A549 (cell line): ENCODE measurements at regions not wholly inside any gene's neighbourhood (a gene's known extent, or its start where the extent isn't known, plus 50 kb on each side); places are given as distances from the start of the nearest gene placed in this dataset.

ENCODE experiments used
- ATAC-seq, 2 experiments: fragments of 200-7000 bp in 1 of 2; fragments of >200 bp in 1 of 2; cut with Nextera tagmentation in 1 of 2; cut with Tn5 transposase in 1 of 2; 3 replicates each; pipeline versions ENCODE4 v1.8.0 to v1.9.1; 2018 to 2020; ENCODE audit warnings: mild to moderate bottlenecking in 1 of 2, moderate library complexity in 1 of 2
- CTCF ChIA-PET: fragments of 300-600 bp; sonication (Branson Sonifier 250); formaldehyde crosslinking; extraction: SDS; loops from one replicate; lab custom pipeline; 2021; ENCODE audit warnings: antibody characterized with exemption, inconsistent platforms; lab: Yijun Ruan, JAX
- POLR2A ChIA-PET: fragments of 350-600 bp; formaldehyde crosslinking; extraction: SDS; loops from one replicate; lab custom pipeline; 2021; ENCODE audit warnings: antibody characterized with exemption, inconsistent platforms; lab: Yijun Ruan, JAX
- DNase-seq, 2 experiments: peaks; one replicate each; pipeline versions ENCODE4 v3.0.0 to v3.0.0-alpha.2; 2011 to 2016; ENCODE audit warnings: low read depth in 1 of 2, low spot score in 1 of 2
- FAIRE-seq: peaks from 2 replicates; lab custom pipeline; 2011; peaks lifted over from hg19 to GRCh38; lab: Jason Lieb, UNC
- H3K27ac ChIP-seq, 2 experiments: fragments of >200 bp; sonication (Bioruptor Twin); formaldehyde crosslinking; 3 replicates each; pipeline ENCODE4 v1.5.1; 2016 to 2017
- H3K4me1 ChIP-seq: fragments of >200 bp; sonication (Bioruptor Twin); formaldehyde crosslinking; 3 replicates; pipeline ENCODE4 v1.6.1; 2016
- H3K4me2 ChIP-seq: fragments of >200 bp; sonication (Bioruptor Twin); formaldehyde crosslinking; 3 replicates; pipeline ENCODE4 v1.6.1; 2016
- H3K4me3 ChIP-seq: fragments of >200 bp; sonication (Bioruptor Twin); formaldehyde crosslinking; 3 replicates; pipeline ENCODE4 v1.5.1; 2016
- H3K9me3 ChIP-seq: fragments of >200 bp; sonication (Bioruptor Twin); formaldehyde crosslinking; 3 replicates; pipeline ENCODE4 v1.6.1; 2016
- BHLHE40 ChIP-seq: IDR thresholded peaks from 2 replicates; pipeline ENCODE4 v1.6.1; 2012; ENCODE audit warnings: low read depth, low read length, inconsistent platforms
- CBX8 ChIP-seq: fragments of 200-600 bp; sonication (generic); IDR thresholded peaks from 2 replicates; pipeline ENCODE4 v1.6.1; 2016
- CHD2 ChIP-seq: fragments of 150-350 bp; IDR thresholded peaks from 2 replicates; pipeline ENCODE4 v1.6.1; 2014; ENCODE audit warnings: low read length; ENCODE audit not compliant: partially characterized antibody
- CHD4 ChIP-seq: fragments of 200-600 bp; sonication (generic); IDR thresholded peaks from 2 replicates; pipeline ENCODE4 v1.6.1; 2016; ENCODE audit warnings: antibody characterized with exemption, mild to moderate bottlenecking, borderline replicate concordance
- FOSL2 ChIP-seq, 2 experiments: fragments of 450-650 bp in 1 of 2; fragments of >200 bp in 1 of 2; sonication (Bioruptor Twin) in 1 of 2; formaldehyde crosslinking; IDR thresholded peaks; 2 replicates each; pipeline versions ENCODE4 v1.5.0 to v1.6.1; 2016 to 2020; ENCODE audit warnings: mild to moderate bottlenecking in 1 of 2, moderate library complexity in 1 of 2
- HDAC2 ChIP-seq: fragments of 200-600 bp; sonication (generic); IDR thresholded peaks from 2 replicates; pipeline ENCODE4 v1.6.1; 2016
- HOXB5 ChIP-seq: fragments of 250-450 bp; sonication (Bioruptor Pico); IDR thresholded peaks from 2 replicates; pipeline ENCODE4 v1.5.0; 2020; ENCODE audit warnings: mild to moderate bottlenecking, moderate library complexity
- JUN ChIP-seq, 2 experiments: fragments of >200 bp; sonication (Bioruptor Twin); formaldehyde crosslinking; IDR thresholded peaks; 2 replicates in 1 of 2; 3 replicates in 1 of 2; pipeline ENCODE4 v1.6.1; 2016 to 2017
- JUNB ChIP-seq: fragments of >200 bp; sonication (Bioruptor Twin); formaldehyde crosslinking; IDR thresholded peaks from 2 replicates; pipeline ENCODE4 v1.6.1; 2016
- KDM1A ChIP-seq: fragments of 200-600 bp; sonication (generic); IDR thresholded peaks from 2 replicates; pipeline ENCODE4 v1.6.1; 2016; ENCODE audit warnings: low read depth, mild to moderate bottlenecking
- KDM5A ChIP-seq: fragments of 200-600 bp; sonication (generic); IDR thresholded peaks from 2 replicates; pipeline ENCODE4 v1.6.1; 2016; ENCODE audit warnings: antibody characterized with exemption, mild to moderate bottlenecking
- MAZ ChIP-seq: fragments of 150-350 bp; IDR thresholded peaks from 2 replicates; pipeline ENCODE4 v1.6.1; 2014; ENCODE audit warnings: antibody characterized with exemption, low read depth, low read length, borderline replicate concordance
- NPAS2 ChIP-seq: fragments of 250-450 bp; sonication (Bioruptor Pico); IDR thresholded peaks from 2 replicates; pipeline ENCODE4 v1.8.0; 2022; ENCODE audit warnings: mild to moderate bottlenecking, moderate library complexity, borderline replicate concordance
- NR3C1 ChIP-seq: fragments of >200 bp; sonication (Bioruptor Twin); formaldehyde crosslinking; IDR thresholded peaks from 3 replicates; pipeline ENCODE4 v1.6.1; 2017
- POLR2AphosphoS2 ChIP-seq: conservative IDR thresholded peaks from 2 replicates; pipeline ENCODE4 v1.6.1; 2012; ENCODE audit warnings: low read length, improper control_type of control experiment, inconsistent platforms
- RAD21 ChIP-seq, 2 experiments: fragments of >200 bp in 1 of 2; sonication (Bioruptor Twin) in 1 of 2; formaldehyde crosslinking in 1 of 2; IDR thresholded peaks in 1 of 2; conservative IDR thresholded peaks in 1 of 2; 2 replicates in 1 of 2; 3 replicates in 1 of 2; pipeline ENCODE4 v1.6.1; 2012 to 2018; ENCODE audit warnings: inconsistent platforms in 1 of 2
- RARB ChIP-seq: fragments of 250-450 bp; sonication (Bioruptor Pico); IDR thresholded peaks from 2 replicates; pipeline ENCODE4 v1.8.0; 2021; ENCODE audit warnings: mild to moderate bottlenecking, moderate library complexity
- RCOR1 ChIP-seq: fragments of 150-350 bp; IDR thresholded peaks from 2 replicates; pipeline ENCODE4 v1.6.1; 2014; ENCODE audit warnings: antibody characterized with exemption, low read length, low read depth
- RFX5 ChIP-seq: fragments of 450-650 bp; IDR thresholded peaks from 2 replicates; pipeline ENCODE4 v1.7.1; 2014; ENCODE audit warnings: antibody characterized with exemption, mild to moderate bottlenecking, moderate library complexity
- RNF2 ChIP-seq: fragments of 200-600 bp; sonication (generic); IDR thresholded peaks from 2 replicates; pipeline ENCODE4 v1.6.1; 2016; ENCODE audit warnings: low read depth, mild to moderate bottlenecking, antibody characterized with exemption, moderate library complexity, borderline replicate concordance
- SMC3 ChIP-seq: fragments of >200 bp; sonication (Bioruptor Twin); formaldehyde crosslinking; IDR thresholded peaks from 3 replicates; pipeline ENCODE4 v1.6.1; 2018; ENCODE audit warnings: inconsistent platforms
- SREBF2 ChIP-seq: fragments of 450-650 bp; IDR thresholded peaks from 2 replicates; pipeline ENCODE4 v1.6.1; 2014; ENCODE audit warnings: mild to moderate bottlenecking, moderate library complexity
- ZSCAN20 ChIP-seq: fragments of 250-450 bp; sonication (Bioruptor Pico); IDR thresholded peaks from 2 replicates; pipeline ENCODE4 v1.8.0; 2022; ENCODE audit warnings: mild to moderate bottlenecking, moderate library complexity
- WGBS: methylation state at CpG from one replicate; pipeline ENCODE4 v1.1.6; 2017; ENCODE audit errors: missing lambda C conversion rate; 5-methylcytosine and 5-hydroxymethylcytosine counted together
- TF ChIP-seq, protein P1 (sequence below): IDR thresholded peaks from 2 replicates; pipeline ENCODE4 v1.6.1; 2012
- TF ChIP-seq, protein P2 (sequence below): fragments of >200 bp; sonication (Bioruptor Twin); formaldehyde crosslinking; IDR thresholded peaks from 2 replicates; pipeline ENCODE4 v1.6.1; 2016
- TF ChIP-seq, protein P3 (sequence below): fragments of >200 bp; sonication (Bioruptor Twin); formaldehyde crosslinking; IDR thresholded peaks from 3 replicates; pipeline ENCODE4 v1.5.1; 2016
- TF ChIP-seq, protein P4 (sequence below): fragments of 250-450 bp; sonication (Bioruptor Pico); IDR thresholded peaks from 2 replicates; pipeline ENCODE4 v1.5.0; 2020; ENCODE audit warnings: low read depth, mild to moderate bottlenecking, moderate library complexity
- TF ChIP-seq, protein P5 (sequence below): fragments of 200-600 bp; sonication (generic); IDR thresholded peaks from 2 replicates; pipeline ENCODE4 v1.6.1; 2016; ENCODE audit warnings: antibody characterized with exemption, mild to moderate bottlenecking, moderate library complexity

DNA sequence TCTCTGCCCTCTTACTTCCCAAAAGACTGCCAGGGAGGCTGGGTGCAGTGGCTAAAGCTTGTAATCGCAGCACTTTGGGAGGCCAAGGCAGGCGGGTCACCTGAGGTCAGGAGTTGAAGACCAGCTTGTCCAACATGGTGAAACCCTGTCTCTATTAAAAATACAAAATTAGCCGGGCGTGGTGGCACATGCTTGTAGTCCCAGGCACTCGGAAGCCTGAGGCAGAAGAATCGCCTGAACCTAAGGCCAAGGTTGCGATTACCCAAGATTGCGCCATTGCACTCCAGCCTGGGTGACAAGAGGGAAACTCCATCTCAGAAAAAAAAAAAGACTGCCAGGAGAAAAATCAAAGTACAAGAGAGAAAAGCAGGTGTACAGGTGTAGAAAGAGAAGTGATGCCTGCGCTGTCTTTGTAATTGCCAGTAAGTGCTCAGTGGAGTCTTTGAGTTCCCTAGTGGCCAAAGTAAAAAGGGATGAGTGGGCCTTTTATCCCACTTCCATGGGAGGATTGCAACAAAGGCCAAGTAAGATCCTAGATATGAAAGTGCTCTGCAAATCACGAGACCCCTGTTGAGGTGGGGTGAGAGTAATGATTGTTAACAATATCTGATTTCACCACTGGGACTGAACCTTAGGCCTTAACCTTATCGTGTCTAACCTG lies 94.7 kb upstream of the WNT4 start:
- CTCF ChIA-PET = no interaction called here
- H3K4me3 ChIP-seq = no peak overlapping the region
- TF ChIP-seq HDAC2 = no peak
- TF ChIP-seq RARB (CRISPR knock-in tag) = no peak
- no peak for TF ChIP-seq ZSCAN20 (CRISPR knock-in tag)
- TF ChIP-seq RFX5 = no peak
- TF ChIP-seq, protein P1, sequence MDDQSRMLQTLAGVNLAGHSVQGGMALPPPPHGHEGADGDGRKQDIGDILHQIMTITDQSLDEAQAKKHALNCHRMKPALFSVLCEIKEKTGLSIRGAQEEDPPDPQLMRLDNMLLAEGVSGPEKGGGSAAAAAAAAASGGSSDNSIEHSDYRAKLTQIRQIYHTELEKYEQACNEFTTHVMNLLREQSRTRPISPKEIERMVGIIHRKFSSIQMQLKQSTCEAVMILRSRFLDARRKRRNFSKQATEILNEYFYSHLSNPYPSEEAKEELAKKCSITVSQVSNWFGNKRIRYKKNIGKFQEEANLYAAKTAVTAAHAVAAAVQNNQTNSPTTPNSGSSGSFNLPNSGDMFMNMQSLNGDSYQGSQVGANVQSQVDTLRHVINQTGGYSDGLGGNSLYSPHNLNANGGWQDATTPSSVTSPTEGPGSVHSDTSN = no peak
- TF ChIP-seq JUN (IDR thresholded peaks at IDR 0.05) = no peak
- no peak for TF ChIP-seq CHD4
- no peak for TF ChIP-seq JUNB
- no peak for TF ChIP-seq RCOR1
- no peak for TF ChIP-seq RAD21 (conservative IDR thresholded peaks at IDR 0.05 in 1 of 2, IDR thresholded peaks at IDR 0.05 in 1 of 2)
- TF ChIP-seq NR3C1 = no peak
- TF ChIP-seq, protein P2, sequence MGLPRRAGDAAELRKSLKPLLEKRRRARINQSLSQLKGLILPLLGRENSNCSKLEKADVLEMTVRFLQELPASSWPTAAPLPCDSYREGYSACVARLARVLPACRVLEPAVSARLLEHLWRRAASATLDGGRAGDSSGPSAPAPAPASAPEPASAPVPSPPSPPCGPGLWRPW = no peak
- no peak for TF ChIP-seq CHD2
- no peak for TF ChIP-seq KDM5A
- no peak for TF ChIP-seq HOXB5 (CRISPR knock-in tag)
- TF ChIP-seq, protein P3, sequence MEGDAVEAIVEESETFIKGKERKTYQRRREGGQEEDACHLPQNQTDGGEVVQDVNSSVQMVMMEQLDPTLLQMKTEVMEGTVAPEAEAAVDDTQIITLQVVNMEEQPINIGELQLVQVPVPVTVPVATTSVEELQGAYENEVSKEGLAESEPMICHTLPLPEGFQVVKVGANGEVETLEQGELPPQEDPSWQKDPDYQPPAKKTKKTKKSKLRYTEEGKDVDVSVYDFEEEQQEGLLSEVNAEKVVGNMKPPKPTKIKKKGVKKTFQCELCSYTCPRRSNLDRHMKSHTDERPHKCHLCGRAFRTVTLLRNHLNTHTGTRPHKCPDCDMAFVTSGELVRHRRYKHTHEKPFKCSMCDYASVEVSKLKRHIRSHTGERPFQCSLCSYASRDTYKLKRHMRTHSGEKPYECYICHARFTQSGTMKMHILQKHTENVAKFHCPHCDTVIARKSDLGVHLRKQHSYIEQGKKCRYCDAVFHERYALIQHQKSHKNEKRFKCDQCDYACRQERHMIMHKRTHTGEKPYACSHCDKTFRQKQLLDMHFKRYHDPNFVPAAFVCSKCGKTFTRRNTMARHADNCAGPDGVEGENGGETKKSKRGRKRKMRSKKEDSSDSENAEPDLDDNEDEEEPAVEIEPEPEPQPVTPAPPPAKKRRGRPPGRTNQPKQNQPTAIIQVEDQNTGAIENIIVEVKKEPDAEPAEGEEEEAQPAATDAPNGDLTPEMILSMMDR = no peak
- TF ChIP-seq CBX8 = no peak
- no peak for TF ChIP-seq RNF2
- no peak for TF ChIP-seq MAZ
- TF ChIP-seq, all 56 proteins: peak for 0
- ATAC-seq (no peak), FAIRE-seq (no peak), DNase-seq (no peak)
- 85% methylated on average over 10 of the region's 11 CpGs for WGBS
- no peaks in the 10 kb centered on the region for H3K4me1 ChIP-seq
- no peak overlapping the region for H3K4me2 ChIP-seq
- H3K27ac ChIP-seq = no peak overlapping the region
- POLR2A ChIA-PET = no interaction called here
- H3K9me3 ChIP-seq = no peaks in the 10 kb centered on the region

DNA sequence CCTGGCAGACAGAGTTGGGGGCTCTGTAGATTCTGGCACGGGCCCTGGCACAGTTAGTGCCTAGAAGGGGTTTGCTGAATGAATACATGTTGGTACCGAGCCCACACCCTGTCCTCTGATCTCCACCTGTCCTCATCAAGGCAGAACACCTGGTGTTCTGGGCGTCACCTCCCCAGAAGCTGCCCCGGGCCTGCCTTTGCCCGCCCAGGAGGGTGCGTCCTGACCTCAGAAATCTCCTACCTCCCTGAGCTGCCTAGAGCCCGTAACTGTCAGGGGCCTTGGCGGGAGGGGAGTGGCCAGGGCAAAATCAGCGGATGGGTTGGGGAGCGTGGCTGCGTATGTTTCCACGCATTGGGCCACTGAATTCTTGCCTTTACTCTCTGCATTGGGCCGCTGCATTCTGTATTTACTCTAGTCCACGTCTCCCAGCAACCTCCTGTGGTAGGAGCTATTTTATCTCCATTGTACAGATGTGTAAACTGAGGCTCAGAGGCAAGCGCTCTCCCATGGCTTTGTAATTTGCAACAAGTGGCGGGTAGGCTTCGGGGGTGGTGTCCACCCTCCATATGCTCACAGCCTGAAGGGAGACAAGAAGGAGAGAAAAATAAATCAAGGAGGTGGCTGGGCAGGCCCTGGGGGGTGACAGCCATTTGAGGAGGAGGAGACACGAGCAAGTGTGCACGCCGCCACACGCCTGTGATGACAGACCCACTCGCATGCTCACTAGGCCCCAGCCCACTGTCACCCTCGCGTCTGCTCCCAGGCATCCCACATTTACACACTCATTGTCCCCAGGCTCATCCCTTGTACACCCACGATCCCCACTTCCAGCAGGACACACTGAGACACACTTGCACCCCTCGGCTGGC lies 95.7 kb upstream of the WNT4 start:
- ATAC-seq (no peak), DNase-seq (no peak), FAIRE-seq (no peak)
- H3K4me3 ChIP-seq = no peak overlapping the region
- H3K27ac ChIP-seq = no peak overlapping the region
- ChIA-PET POLR2A (no interaction called here), CTCF (no interaction called here)
- H3K9me3 ChIP-seq = no peaks in the 10 kb centered on the region
- no peak overlapping the region for H3K4me2 ChIP-seq
- H3K4me1 ChIP-seq = no peaks in the 10 kb centered on the region
- whole genome bisulfite sequencing = 89% methylated on average over 22 of the region's 26 CpGs
- no peak for TF ChIP-seq KDM1A
- TF ChIP-seq CHD2 = no peak
- TF ChIP-seq NPAS2 (CRISPR knock-in tag) = no peak
- no peak for TF ChIP-seq SMC3
- TF ChIP-seq BHLHE40 = no peak
- no peak for TF ChIP-seq ZSCAN20 (CRISPR knock-in tag)
- TF ChIP-seq, protein P4, sequence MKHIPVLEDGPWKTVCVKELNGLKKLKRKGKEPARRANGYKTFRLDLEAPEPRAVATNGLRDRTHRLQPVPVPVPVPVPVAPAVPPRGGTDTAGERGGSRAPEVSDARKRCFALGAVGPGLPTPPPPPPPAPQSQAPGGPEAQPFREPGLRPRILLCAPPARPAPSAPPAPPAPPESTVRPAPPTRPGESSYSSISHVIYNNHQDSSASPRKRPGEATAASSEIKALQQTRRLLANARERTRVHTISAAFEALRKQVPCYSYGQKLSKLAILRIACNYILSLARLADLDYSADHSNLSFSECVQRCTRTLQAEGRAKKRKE = no peak
- TF ChIP-seq JUN (IDR thresholded peaks at IDR 0.05) = no peak
- TF ChIP-seq CBX8 = no peak
- no peak for TF ChIP-seq HOXB5 (CRISPR knock-in tag)
- no peak for TF ChIP-seq KDM5A
- TF ChIP-seq, protein P5, sequence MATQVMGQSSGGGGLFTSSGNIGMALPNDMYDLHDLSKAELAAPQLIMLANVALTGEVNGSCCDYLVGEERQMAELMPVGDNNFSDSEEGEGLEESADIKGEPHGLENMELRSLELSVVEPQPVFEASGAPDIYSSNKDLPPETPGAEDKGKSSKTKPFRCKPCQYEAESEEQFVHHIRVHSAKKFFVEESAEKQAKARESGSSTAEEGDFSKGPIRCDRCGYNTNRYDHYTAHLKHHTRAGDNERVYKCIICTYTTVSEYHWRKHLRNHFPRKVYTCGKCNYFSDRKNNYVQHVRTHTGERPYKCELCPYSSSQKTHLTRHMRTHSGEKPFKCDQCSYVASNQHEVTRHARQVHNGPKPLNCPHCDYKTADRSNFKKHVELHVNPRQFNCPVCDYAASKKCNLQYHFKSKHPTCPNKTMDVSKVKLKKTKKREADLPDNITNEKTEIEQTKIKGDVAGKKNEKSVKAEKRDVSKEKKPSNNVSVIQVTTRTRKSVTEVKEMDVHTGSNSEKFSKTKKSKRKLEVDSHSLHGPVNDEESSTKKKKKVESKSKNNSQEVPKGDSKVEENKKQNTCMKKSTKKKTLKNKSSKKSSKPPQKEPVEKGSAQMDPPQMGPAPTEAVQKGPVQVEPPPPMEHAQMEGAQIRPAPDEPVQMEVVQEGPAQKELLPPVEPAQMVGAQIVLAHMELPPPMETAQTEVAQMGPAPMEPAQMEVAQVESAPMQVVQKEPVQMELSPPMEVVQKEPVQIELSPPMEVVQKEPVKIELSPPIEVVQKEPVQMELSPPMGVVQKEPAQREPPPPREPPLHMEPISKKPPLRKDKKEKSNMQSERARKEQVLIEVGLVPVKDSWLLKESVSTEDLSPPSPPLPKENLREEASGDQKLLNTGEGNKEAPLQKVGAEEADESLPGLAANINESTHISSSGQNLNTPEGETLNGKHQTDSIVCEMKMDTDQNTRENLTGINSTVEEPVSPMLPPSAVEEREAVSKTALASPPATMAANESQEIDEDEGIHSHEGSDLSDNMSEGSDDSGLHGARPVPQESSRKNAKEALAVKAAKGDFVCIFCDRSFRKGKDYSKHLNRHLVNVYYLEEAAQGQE = no peak
- no peak for TF ChIP-seq POLR2AphosphoS2
- no peak for TF ChIP-seq SREBF2
- no peak for TF ChIP-seq MAZ
- no peak for TF ChIP-seq RFX5
- TF ChIP-seq, protein P2 = no peak
- no peak for TF ChIP-seq FOSL2 (IDR thresholded peaks at IDR 0.05)
- TF ChIP-seq FOSL2 (CRISPR knock-in tag; IDR thresholded peaks at IDR 0.05) = no peak
